Neuronal stem cell (in vitro differentiated cells): ENCODE measurements at regions not wholly inside any gene's neighbourhood (a gene's known extent, or its start where the extent isn't known, plus 50 kb on each side); places are given as distances from the start of the nearest gene placed in this dataset.

Experiments
- DNase-seq: peaks from one replicate; pipeline ENCODE4 v3.0.0-alpha.2; 2013; ENCODE audit warnings: low spot score
- H2AFZ ChIP-seq: one replicate; pipeline ENCODE4 v1.6.1; 2013; ENCODE audit warnings: mild to moderate bottlenecking, low read length, inconsistent platforms
- H2AK5ac ChIP-seq: 2 replicates; pipeline ENCODE4 v1.6.1; 2013; ENCODE audit warnings: low read depth, mild to moderate bottlenecking, inconsistent platforms, low read length, moderate library complexity, mixed read lengths
- H2BK120ac ChIP-seq: 2 replicates; pipeline ENCODE4 v1.6.1; 2013; ENCODE audit warnings: low read depth, mild to moderate bottlenecking, inconsistent platforms, low read length, moderate library complexity, mixed read lengths
- H2BK12ac ChIP-seq: one replicate; pipeline ENCODE4 v1.6.1; 2013; ENCODE audit warnings: low read length, inconsistent platforms
- H2BK15ac ChIP-seq: 2 replicates; pipeline ENCODE4 v1.6.1; 2013; ENCODE audit warnings: mild to moderate bottlenecking, low read length, inconsistent platforms, mixed read lengths
- H2BK5ac ChIP-seq: one replicate; pipeline ENCODE4 v1.6.1; 2013; ENCODE audit warnings: inconsistent platforms, mild to moderate bottlenecking, low read length, moderate library complexity
- H3K14ac ChIP-seq: one replicate; pipeline ENCODE4 v1.6.1; 2013; ENCODE audit warnings: low read length, inconsistent platforms
- H3K18ac ChIP-seq: 2 replicates; pipeline ENCODE4 v1.6.1; 2013; ENCODE audit warnings: low read length, inconsistent platforms
- H3K23ac ChIP-seq: 2 replicates; pipeline ENCODE4 v1.6.1; 2013; ENCODE audit warnings: low read depth, mild to moderate bottlenecking, mixed read lengths, low read length, inconsistent platforms; ENCODE audit not compliant: poor library complexity
- H3K27ac ChIP-seq: replicated peaks from 3 replicates; pipeline ENCODE4 v1.5.1; 2013; ENCODE audit warnings: low read length, inconsistent platforms
- H3K27me3 ChIP-seq, 3 experiments: 2 replicates each; pipeline ENCODE4 v1.6.1; 2013; ENCODE audit warnings: low read length in 3 of 3, mild to moderate bottlenecking in 2 of 3, inconsistent platforms in 1 of 3, low read depth in 1 of 3, mixed read lengths in 1 of 3, moderate library complexity in 1 of 3; ENCODE audit not compliant: control insufficient read depth in 3 of 3, insufficient read depth in 3 of 3
- H3K36me3 ChIP-seq, 2 donors: replicated peaks in 1 of 2; 2 replicates each; pipeline ENCODE4 v1.6.1; 2013; ENCODE audit warnings: low read length in 2 of 2; ENCODE audit not compliant: control insufficient read depth in 2 of 2, insufficient read depth in 2 of 2
- H3K4ac ChIP-seq: 2 replicates; pipeline ENCODE4 v1.6.1; 2013; ENCODE audit warnings: inconsistent platforms, mild to moderate bottlenecking, low read length, moderate library complexity
- H3K4me1 ChIP-seq, 2 donors: 1 replicate in 1 of 2; 2 replicates in 1 of 2; pipeline ENCODE4 v1.6.1; 2013; ENCODE audit warnings: low read length in 2 of 2, low read depth in 1 of 2; ENCODE audit not compliant: control insufficient read depth in 2 of 2, insufficient read depth in 1 of 2
- H3K4me2 ChIP-seq: one replicate; pipeline ENCODE4 v1.6.1; 2013; ENCODE audit warnings: mild to moderate bottlenecking, low read length, inconsistent platforms; ENCODE audit not compliant: insufficient read depth, poor library complexity, severe bottlenecking
- H3K4me3 ChIP-seq, 2 donors: 2 replicates each; pipeline ENCODE4 v1.5.1; 2013; ENCODE audit warnings: low read length in 2 of 2, mild to moderate bottlenecking in 2 of 2, inconsistent platforms in 1 of 2, moderate library complexity in 1 of 2
- H3K79me1 ChIP-seq: one replicate; pipeline ENCODE4 v1.6.1; 2013; ENCODE audit warnings: low read depth, mild to moderate bottlenecking, inconsistent platforms, low read length, moderate library complexity
- H3K9ac ChIP-seq: one replicate; pipeline ENCODE4 v1.6.1; 2013; ENCODE audit warnings: mild to moderate bottlenecking, low read depth, low read length, inconsistent platforms; ENCODE audit not compliant: poor library complexity
- H3K9me3 ChIP-seq, 2 donors: replicated peaks in 1 of 2; 2 replicates each; pipeline versions ENCODE3 to v1.6.1; 2013; ENCODE audit warnings: low read length in 2 of 2, mild to moderate bottlenecking in 2 of 2, inconsistent platforms in 1 of 2, low read depth in 1 of 2, mixed read lengths in 1 of 2, moderate library complexity in 1 of 2; ENCODE audit not compliant: control insufficient read depth in 2 of 2, insufficient read depth in 1 of 2
- H4K8ac ChIP-seq: one replicate; pipeline ENCODE4 v1.6.1; 2013; ENCODE audit warnings: low read depth, mild to moderate bottlenecking, inconsistent platforms, low read length, moderate library complexity
- H4K91ac ChIP-seq: one replicate; pipeline ENCODE4 v1.6.1; 2013; ENCODE audit warnings: low read length, low read depth, mild to moderate bottlenecking, inconsistent platforms; ENCODE audit not compliant: poor library complexity
- WGBS, 2 donors: extraction: QIAGEN DNeasy Blood & Tissue Kit; methylation state at CpG; one replicate each; pipeline ENCODE4 v1.1.7; 2013; ENCODE audit warnings: missing lambda C conversion rate in 2 of 2, mixed read lengths in 1 of 2; ENCODE audit not compliant: insufficient read length in 2 of 2, insufficient replicate concordance in 1 of 2; ENCODE audit errors: extremely low coverage in 2 of 2; 5-methylcytosine and 5-hydroxymethylcytosine counted together

- Histone ChIP-seq H3K4ac (no peak overlapping the region), H3K79me1 (no peaks in the 10 kb centered on the region), H4K91ac (no peak overlapping the region), H3K14ac (no peak overlapping the region), H3K27me3 (no peaks in the 10 kb centered on the region), H4K8ac (no peak overlapping the region), H3K18ac (no peak overlapping the region), H2AK5ac (no peak overlapping the region), H2BK12ac (no peak overlapping the region), H2BK120ac (no peak overlapping the region), H2AFZ (no peak overlapping the region), H3K4me2 (no peak overlapping the region), H3K27ac (no peak overlapping the region), H3K9me3 (no peaks in the 10 kb centered on the region), H3K4me1 (no peaks in the 10 kb centered on the region), H2BK15ac (no peak overlapping the region), H3K23ac (no peak overlapping the region), H3K36me3 (no peaks in the 10 kb centered on the region), H3K4me3 (no peak overlapping the region), H3K9ac (no peak overlapping the region), H2BK5ac (no peak overlapping the region)
- DNase-seq: no peak
- WGBS, 2 donors: no CpG with 5 or more reads among the region's 1 CpG
Measured at GRCh38 chr14:38704220-38704619, 398.8 kb downstream of the SEC23A start.

- H2AFZ ChIP-seq: no peak overlapping the region
- H3K9ac ChIP-seq: no peak overlapping the region
- no peaks in the 10 kb centered on the region for H3K27me3 ChIP-seq
- H3K23ac ChIP-seq: no peak overlapping the region
- no peak overlapping the region for H3K4me3 ChIP-seq
- H3K18ac ChIP-seq: no peak overlapping the region
- H3K36me3 ChIP-seq: no peaks in the 10 kb centered on the region
- no peaks in the 10 kb centered on the region for H3K9me3 ChIP-seq
- H2BK5ac ChIP-seq: no peak overlapping the region
- no peak for DNase-seq
- H2BK15ac ChIP-seq: no peak overlapping the region
- H3K4me2 ChIP-seq: no peak overlapping the region
- no peak overlapping the region for H2BK120ac ChIP-seq
- no peak overlapping the region for H4K91ac ChIP-seq
- no CpG with 5 or more reads among the region's 3 CpGs for WGBS, 2 donors
- no peaks in the 10 kb centered on the region for H3K4me1 ChIP-seq
- no peak overlapping the region for H2BK12ac ChIP-seq
- H3K4ac ChIP-seq: no peak overlapping the region
- no peak overlapping the region for H3K14ac ChIP-seq
- no peak overlapping the region for H2AK5ac ChIP-seq
- no peak overlapping the region for H4K8ac ChIP-seq
- H3K79me1 ChIP-seq: no peaks in the 10 kb centered on the region
- no peak overlapping the region for H3K27ac ChIP-seq
Measured at GRCh38 chr14:38696925-38697324, 406.1 kb downstream of the SEC23A start.

GRCh38 chr14:38693423-38693822 is 409.6 kb downstream of the SEC23A start:
- no peak overlapping the region for H3K27ac ChIP-seq
- no CpG with 5 or more reads among the region's 2 CpGs for WGBS, 2 donors

GRCh38 chr14:38669027-38669426 is 413.1 kb upstream of the CLEC14A start:
- no peak overlapping the region for H2BK12ac ChIP-seq
- H3K18ac ChIP-seq: no peak overlapping the region
- WGBS, 2 donors: no CpG with 5 or more reads among the region's 3 CpGs
- H2BK5ac ChIP-seq: no peak overlapping the region
- no peak overlapping the region for H2AFZ ChIP-seq
- H2AK5ac ChIP-seq: no peak overlapping the region
- no peaks in the 10 kb centered on the region for H3K4me1 ChIP-seq
- no peak overlapping the region for H4K91ac ChIP-seq
- DNase-seq: no peak
- H4K8ac ChIP-seq: no peak overlapping the region
- no peak overlapping the region for H3K23ac ChIP-seq
- no peak overlapping the region for H3K9ac ChIP-seq
- H3K27me3 ChIP-seq: no peaks in the 10 kb centered on the region
- H3K4me2 ChIP-seq: no peak overlapping the region
- H2BK120ac ChIP-seq: no peak overlapping the region
- no peak overlapping the region for H2BK15ac ChIP-seq
- H3K79me1 ChIP-seq: no peaks in the 10 kb centered on the region
- H3K4ac ChIP-seq: no peak overlapping the region
- H3K36me3 ChIP-seq: no peaks in the 10 kb centered on the region
- H3K14ac ChIP-seq: no peak overlapping the region
- no peak overlapping the region for H3K4me3 ChIP-seq
- no peak overlapping the region for H3K27ac ChIP-seq
- no peaks in the 10 kb centered on the region for H3K9me3 ChIP-seq

More at GRCh38 chr14:38693423-38693822, 409.6 kb downstream of the SEC23A start:
- Histone ChIP-seq H3K14ac (no peak overlapping the region), H3K18ac (no peak overlapping the region), H3K9ac (no peak overlapping the region), H3K9me3 (no peaks in the 10 kb centered on the region), H2AK5ac (no peak overlapping the region), H3K27me3 (no peaks in the 10 kb centered on the region), H2BK120ac (no peak overlapping the region), H3K4me3 (no peak overlapping the region), H3K4ac (no peak overlapping the region), H3K4me1 (no peaks in the 10 kb centered on the region), H4K8ac (no peak overlapping the region), H2AFZ (no peak overlapping the region), H3K4me2 (no peak overlapping the region), H2BK5ac (no peak overlapping the region), H2BK15ac (no peak overlapping the region), H4K91ac (no peak overlapping the region), H3K23ac (no peak overlapping the region), H2BK12ac (no peak overlapping the region), H3K36me3 (no peaks in the 10 kb centered on the region), H3K79me1 (no peaks in the 10 kb centered on the region)
- no peak for DNase-seq
